ENCODE measurements at regions not wholly inside any gene's neighbourhood (a gene's known extent, or its start where the extent isn't known, plus 50 kb on each side); places are given as distances from the start of the nearest gene placed in this dataset.

DNA sequence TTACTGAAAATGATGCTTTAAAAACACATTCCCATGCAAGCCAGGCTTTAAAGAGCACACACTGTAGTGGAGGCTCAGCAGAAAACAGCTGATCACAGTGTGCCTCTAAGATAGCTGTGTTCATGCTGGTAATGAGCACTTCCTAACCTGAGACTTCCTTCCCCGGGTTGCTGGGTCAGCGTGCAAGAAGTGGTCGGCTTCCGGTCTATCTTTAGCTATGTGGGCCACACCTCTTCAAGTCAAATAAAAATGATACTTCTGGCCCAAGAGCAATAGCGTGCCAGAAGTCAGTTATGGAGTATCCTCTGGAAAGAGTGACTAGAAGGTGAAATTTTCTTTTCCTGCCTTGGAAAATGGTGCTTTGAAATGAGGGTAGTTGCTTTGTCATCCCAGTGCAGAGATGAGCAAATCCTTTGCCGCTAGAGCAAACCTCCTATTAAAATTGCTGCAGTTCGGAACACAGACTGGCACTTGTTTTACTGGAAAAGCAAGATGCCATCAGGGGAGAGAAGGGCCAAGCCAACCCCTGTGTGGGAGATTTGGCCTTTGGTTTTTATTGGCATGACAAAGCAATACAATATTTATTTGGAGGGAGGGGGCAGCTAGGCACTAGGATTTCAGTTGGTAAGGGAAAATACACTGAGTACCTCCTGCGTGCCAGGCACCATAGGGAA is 64.2 kb downstream of the ARHGAP35 start:
- no peak overlapping the region for H3K4me3 ChIP-seq (ENCODE audit: low read length, poor library complexity, severe bottlenecking)
- H3K9me3 ChIP-seq (ENCODE audit: insufficient read depth, low read depth, low read length): no peaks in the 10 kb centered on the region
- H4K20me1 ChIP-seq (ENCODE audit: insufficient read depth, low read length, poor library complexity, severe bottlenecking): peaks cover 37% of the 10 kb centered on the region
- H3K9ac ChIP-seq (ENCODE audit: low read depth, low read length, poor library complexity, severe bottlenecking): no peak overlapping the region
- no peak overlapping the region for H2AFZ ChIP-seq (ENCODE audit: low read length)
- H3K36me3 ChIP-seq (ENCODE audit: insufficient read depth, low read length): peaks cover 28% of the 10 kb centered on the region
- TF ChIP-seq EZH2phosphoT487 (IDR thresholded peaks at IDR 0.05; ENCODE audit: borderline replicate concordance) (no peak), CTCF (conservative IDR thresholded peaks at IDR 0.05; ENCODE audit: low read length) (no peak)
- no peaks in the 10 kb centered on the region for H3K27me3 ChIP-seq (ENCODE audit: insufficient read depth, low read length, poor library complexity, severe bottlenecking)
- H3K4me2 ChIP-seq (ENCODE audit: low read depth, low read length, poor library complexity, severe bottlenecking): peak overlapping the region; percentile 45
- H3K79me2 ChIP-seq (ENCODE audit: insufficient read depth, low read length): peaks cover 73% of the 10 kb centered on the region
- no peaks in the 10 kb centered on the region; the same call in 1 of the 2 replicates for H3F3A ChIP-seq (ENCODE audit: low read depth)
- peaks cover 22% of the 10 kb centered on the region for H3K4me1 ChIP-seq (ENCODE audit: insufficient read depth, low read length, poor library complexity, severe bottlenecking)
- H3K9me2 ChIP-seq (replicated peaks; ENCODE audit: low read depth, low read length): no peaks in the 10 kb centered on the region

GRCh38 chr19:46925548-46925950 is 64.8 kb downstream of the ARHGAP35 start:
- peaks cover 22% of the 10 kb centered on the region for H3K4me1 ChIP-seq (ENCODE audit: insufficient read depth, low read length, poor library complexity, severe bottlenecking)
- H3K9me3 ChIP-seq (ENCODE audit: insufficient read depth, low read depth, low read length): no peaks in the 10 kb centered on the region
- peak overlapping the region; percentile 45 for H3K4me2 ChIP-seq (ENCODE audit: low read depth, low read length, poor library complexity, severe bottlenecking)
- H3K36me3 ChIP-seq (ENCODE audit: insufficient read depth, low read length): peaks cover 23% of the 10 kb centered on the region; the same call in 1 of the 2 replicates
- no peak overlapping the region for H2AFZ ChIP-seq (ENCODE audit: low read length)
- TF ChIP-seq CTCF (conservative IDR thresholded peaks at IDR 0.05; ENCODE audit: low read length) (no peak), EZH2phosphoT487 (IDR thresholded peaks at IDR 0.05; ENCODE audit: borderline replicate concordance) (no peak)
- no peaks in the 10 kb centered on the region; the same call in 1 of the 2 replicates for H3F3A ChIP-seq (ENCODE audit: low read depth)
- H3K4me3 ChIP-seq (ENCODE audit: low read length, poor library complexity, severe bottlenecking): no peak overlapping the region
- H3K27me3 ChIP-seq (ENCODE audit: insufficient read depth, low read length, poor library complexity, severe bottlenecking): no peaks in the 10 kb centered on the region
- peaks cover 40% of the 10 kb centered on the region for H4K20me1 ChIP-seq (ENCODE audit: insufficient read depth, low read length, poor library complexity, severe bottlenecking)
- H3K9ac ChIP-seq (ENCODE audit: low read depth, low read length, poor library complexity, severe bottlenecking): no peak overlapping the region
- H3K9me2 ChIP-seq (replicated peaks; ENCODE audit: low read depth, low read length): no peaks in the 10 kb centered on the region
- H3K79me2 ChIP-seq (ENCODE audit: insufficient read depth, low read length): peaks cover 78% of the 10 kb centered on the region

- Histone ChIP-seq H3K4me1 (ENCODE audit: insufficient read depth, low read length, poor library complexity, severe bottlenecking) (peaks cover 22% of the 10 kb centered on the region), H3F3A (ENCODE audit: low read depth) (no peaks in the 10 kb centered on the region; the same call in 1 of the 2 replicates), H3K9ac (ENCODE audit: low read depth, low read length, poor library complexity, severe bottlenecking) (no peak overlapping the region)
Measured at GRCh38 chr19:46926170-46927071, 65.6 kb downstream of the ARHGAP35 start.

More at GRCh38 chr19:46926170-46927071, 65.6 kb downstream of the ARHGAP35 start:
- H2AFZ ChIP-seq (ENCODE audit: low read length): no peak overlapping the region
- no peak overlapping the region for H3K4me3 ChIP-seq (ENCODE audit: low read length, poor library complexity, severe bottlenecking)
- peaks cover 41% of the 10 kb centered on the region for H4K20me1 ChIP-seq (ENCODE audit: insufficient read depth, low read length, poor library complexity, severe bottlenecking)
- peaks cover 87% of the 10 kb centered on the region for H3K79me2 ChIP-seq (ENCODE audit: insufficient read depth, low read length)
- H3K9me3 ChIP-seq (ENCODE audit: insufficient read depth, low read depth, low read length): no peaks in the 10 kb centered on the region
- H3K9me2 ChIP-seq (replicated peaks; ENCODE audit: low read depth, low read length): no peaks in the 10 kb centered on the region
- no peak overlapping the region for H3K4me2 ChIP-seq (ENCODE audit: low read depth, low read length, poor library complexity, severe bottlenecking)
- peaks cover 14% of the 10 kb centered on the region; the same call in 1 of the 2 replicates for H3K36me3 ChIP-seq (ENCODE audit: insufficient read depth, low read length)
- no peak for TF ChIP-seq CTCF (conservative IDR thresholded peaks at IDR 0.05; ENCODE audit: low read length)
- no peak for TF ChIP-seq EZH2phosphoT487 (IDR thresholded peaks at IDR 0.05; ENCODE audit: borderline replicate concordance)
- H3K27me3 ChIP-seq (ENCODE audit: insufficient read depth, low read length, poor library complexity, severe bottlenecking): no peaks in the 10 kb centered on the region
